RWPE1 (cell line): ENCODE measurements at regions not wholly inside any gene's neighbourhood (a gene's known extent, or its start where the extent isn't known, plus 50 kb on each side); places are given as distances from the start of the nearest gene placed in this dataset.

ENCODE experiments used
- CTCF ChIA-PET: fragments of 350-600 bp; sonication (Branson Sonifier 250); formaldehyde crosslinking; extraction: SDS; loops from one replicate; lab custom pipeline; 2021; lab: Yijun Ruan, JAX
- POLR2A ChIA-PET: fragments of 400-600 bp; formaldehyde crosslinking; extraction: SDS; loops from one replicate; lab custom pipeline; 2020; ENCODE audit warnings: antibody characterized with exemption; ENCODE audit not compliant: low non-redundant PET; lab: Yijun Ruan, JAX
- DNase-seq: peaks from one replicate; pipeline ENCODE4 v3.0.0; 2012; ENCODE audit warnings: low spot score
- H3K27ac ChIP-seq: fragments of 450-650 bp; 2 replicates; pipeline ENCODE4 v1.5.1; 2017
- TF ChIP-seq, protein P1 (sequence below): fragments of 450-650 bp; conservative IDR thresholded peaks from 2 replicates; pipeline ENCODE4 v1.5.1; 2017; ENCODE audit warnings: low read depth, mild to moderate bottlenecking

GRCh38 chr9:105052346-105052745 is 124.4 kb upstream of the ABCA1 start:
- no peak overlapping the region for H3K27ac ChIP-seq
- CTCF ChIA-PET, result no interaction called here
- DNase-seq, result no peak
- TF ChIP-seq, protein P1, sequence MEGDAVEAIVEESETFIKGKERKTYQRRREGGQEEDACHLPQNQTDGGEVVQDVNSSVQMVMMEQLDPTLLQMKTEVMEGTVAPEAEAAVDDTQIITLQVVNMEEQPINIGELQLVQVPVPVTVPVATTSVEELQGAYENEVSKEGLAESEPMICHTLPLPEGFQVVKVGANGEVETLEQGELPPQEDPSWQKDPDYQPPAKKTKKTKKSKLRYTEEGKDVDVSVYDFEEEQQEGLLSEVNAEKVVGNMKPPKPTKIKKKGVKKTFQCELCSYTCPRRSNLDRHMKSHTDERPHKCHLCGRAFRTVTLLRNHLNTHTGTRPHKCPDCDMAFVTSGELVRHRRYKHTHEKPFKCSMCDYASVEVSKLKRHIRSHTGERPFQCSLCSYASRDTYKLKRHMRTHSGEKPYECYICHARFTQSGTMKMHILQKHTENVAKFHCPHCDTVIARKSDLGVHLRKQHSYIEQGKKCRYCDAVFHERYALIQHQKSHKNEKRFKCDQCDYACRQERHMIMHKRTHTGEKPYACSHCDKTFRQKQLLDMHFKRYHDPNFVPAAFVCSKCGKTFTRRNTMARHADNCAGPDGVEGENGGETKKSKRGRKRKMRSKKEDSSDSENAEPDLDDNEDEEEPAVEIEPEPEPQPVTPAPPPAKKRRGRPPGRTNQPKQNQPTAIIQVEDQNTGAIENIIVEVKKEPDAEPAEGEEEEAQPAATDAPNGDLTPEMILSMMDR, result no peak
- POLR2A ChIA-PET, result no interaction called here

DNA sequence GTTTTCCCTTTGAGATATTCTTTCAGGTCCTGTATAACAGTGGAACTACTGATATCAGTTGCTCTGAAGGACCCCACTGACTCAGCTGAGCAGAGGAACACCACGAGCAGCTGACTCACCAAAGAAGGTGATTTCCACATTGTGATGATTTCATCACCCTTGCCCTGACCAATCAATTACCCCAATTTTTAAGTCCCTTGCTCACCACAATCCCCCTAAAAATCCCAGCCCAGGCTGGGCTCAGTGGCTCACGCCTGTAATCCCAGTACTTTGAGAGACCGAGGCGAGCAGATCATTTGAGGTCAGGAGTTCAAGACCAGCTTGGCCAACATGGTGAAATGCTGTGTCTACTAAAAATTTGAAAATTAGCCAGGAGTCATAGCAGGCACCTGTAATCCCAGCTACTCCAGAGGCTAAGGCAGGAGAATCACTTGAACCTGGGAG is 125.3 kb upstream of the ABCA1 start:
- ChIA-PET POLR2A (no interaction called here), CTCF (no interaction called here)
- DNase-seq, result peak; percentile 90

GRCh38 chr9:105054491-105054890 is 126.5 kb upstream of the ABCA1 start:
- TF ChIP-seq, protein P1, result no peak
- POLR2A ChIA-PET, result no interaction called here
- CTCF ChIA-PET, result interaction anchor here (0.6 kb wide), 1 partner anchor 11 kb away, joined by 4 read pairs; no protein-coding TSS in a partner anchor

More for the DNA sequence above, 125.3 kb upstream of the ABCA1 start:
- TF ChIP-seq, protein P1, result no peak
- peak overlapping the region; percentile 59 for H3K27ac ChIP-seq

DNA sequence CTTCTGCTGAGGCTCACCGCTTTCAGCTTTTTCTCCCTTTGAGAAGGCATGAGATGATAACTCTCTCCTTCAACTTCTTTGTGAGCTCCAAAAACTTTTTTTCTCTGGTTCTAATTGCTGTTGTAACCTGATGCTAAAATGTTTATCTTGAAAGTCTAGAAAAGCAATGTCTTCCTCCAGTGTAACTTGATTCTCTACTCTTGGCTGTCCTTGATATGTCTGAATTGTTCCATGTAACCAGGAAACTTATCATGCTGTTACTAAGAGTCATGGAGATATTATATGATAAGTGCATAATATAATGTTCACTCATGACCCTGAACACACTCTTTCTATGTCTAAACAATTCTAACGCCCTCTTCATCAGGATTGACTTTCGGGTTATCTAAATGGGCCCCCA is 128.0 kb upstream of the ABCA1 start:
- no peak overlapping the region for H3K27ac ChIP-seq
- ChIA-PET POLR2A (no interaction called here), CTCF (interaction anchor here (0.6 kb wide), 1 partner anchor 1961 kb away, joined by 3 read pairs; no protein-coding TSS in a partner anchor)
- TF ChIP-seq, protein P1, result no peak
- DNase-seq, result no peak

More at GRCh38 chr9:105054491-105054890, 126.5 kb upstream of the ABCA1 start:
- H3K27ac ChIP-seq, result peak overlapping the region; percentile 28; the same call in 1 of the 2 replicates
- peak; percentile 69 for DNase-seq

DNA sequence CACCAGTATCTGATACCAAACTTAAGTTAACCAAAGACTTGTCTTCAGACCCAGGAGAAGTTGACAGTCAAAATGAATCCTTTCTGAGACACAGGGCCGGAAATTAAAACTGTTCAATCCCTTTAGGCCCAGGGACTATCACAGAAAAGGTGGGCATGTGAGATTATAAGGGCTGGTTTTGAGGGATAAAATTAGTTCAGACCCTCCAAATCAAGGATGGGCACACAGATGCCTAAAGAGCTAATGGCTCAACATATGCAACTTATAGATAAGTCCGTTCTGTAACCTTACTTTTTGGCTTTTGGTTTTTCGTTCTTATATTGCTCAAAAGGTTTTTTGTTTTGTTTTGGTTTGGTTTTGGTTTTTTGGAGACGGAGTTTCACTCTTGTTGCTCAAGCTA is 129.6 kb upstream of the ABCA1 start:
- DNase-seq, result no peak
- H3K27ac ChIP-seq, result no peak overlapping the region
- ChIA-PET CTCF (no interaction called here), POLR2A (no interaction called here)
- TF ChIP-seq, protein P1, result no peak

- ChIA-PET POLR2A (no interaction called here), CTCF (interaction anchor here (0.6 to 1.2 kb wide), 3 partner anchors 22 to 90 kb away, joined by 3 to 4 read pairs (median 4); no protein-coding TSS in a partner anchor)
- H3K27ac ChIP-seq, result no peak overlapping the region
- DNase-seq, result no peak
- TF ChIP-seq, protein P1, result no peak
These were observed 131.3 kb upstream of the ABCA1 start for GRCh38 chr9:105059252-105059651.
